Activated naive CD4-positive, alpha-beta T cell treated with anti-CD3 and anti-CD28 coated beads, Interleukin-2, amount 50 U/mL, for 16 hours (primary cell): ENCODE measurements at regions not wholly inside any gene's neighbourhood (a gene's known extent, or its start where the extent isn't known, plus 50 kb on each side); places are given as distances from the start of the nearest gene placed in this dataset.
"Not testable (repeated sequence)": the region's sequence is repeated elsewhere in the genome, so short reads cannot be mapped to it uniquely, and the experiment has no call there.

ENCODE experiments used
- DNase-seq: peaks from one replicate; pipeline ENCODE4 v3.0.0-alpha.2; 2020

GRCh38 chr7:10733747-10734146 is 239.9 kb upstream of the PHF14 start:
- DNase-seq = no peak

- DNase-seq = no peak
Measured at GRCh38 chr7:10734595-10734994, 239.1 kb upstream of the PHF14 start.

GRCh38 chr7:10739401-10739800 is 234.3 kb upstream of the PHF14 start:
- DNase-seq = no peak

- DNase-seq = no peak
Measured at GRCh38 chr7:10740805-10741204, 232.9 kb upstream of the PHF14 start.

- DNase-seq = no peak
Measured at GRCh38 chr7:10756981-10757380, 216.7 kb upstream of the PHF14 start.

GRCh38 chr7:10759120-10759519 is 214.6 kb upstream of the PHF14 start:
- no peak for DNase-seq

GRCh38 chr7:10767771-10768170 is 205.9 kb upstream of the PHF14 start:
- no peak for DNase-seq

GRCh38 chr7:10770176-10770575 is 203.5 kb upstream of the PHF14 start:
- DNase-seq = no peak

- DNase-seq = no peak
Measured at GRCh38 chr7:10773430-10773829, 200.2 kb upstream of the PHF14 start.

GRCh38 chr7:10779465-10780399 is 193.9 kb upstream of the PHF14 start:
- DNase-seq = no peak

- DNase-seq = no peak
Measured at GRCh38 chr7:10780400-10780747, 193.3 kb upstream of the PHF14 start.

- not testable (repeated sequence) for DNase-seq
Measured at GRCh38 chr7:10786976-10787375, 186.7 kb upstream of the PHF14 start.

GRCh38 chr7:10789170-10789569 is 184.5 kb upstream of the PHF14 start:
- DNase-seq = no peak

- no peak for DNase-seq
Measured at GRCh38 chr7:10790910-10791309, 182.8 kb upstream of the PHF14 start.

- no peak for DNase-seq
Measured at GRCh38 chr7:10793995-10794775, 179.5 kb upstream of the PHF14 start.

GRCh38 chr7:10797157-10797556 is 176.5 kb upstream of the PHF14 start:
- DNase-seq = no peak

GRCh38 chr7:10798044-10798443 is 175.6 kb upstream of the PHF14 start:
- DNase-seq = no peak

GRCh38 chr7:10799475-10799874 is 174.2 kb upstream of the PHF14 start:
- no peak for DNase-seq

- no peak for DNase-seq
Measured at GRCh38 chr7:10802011-10802410, 171.7 kb upstream of the PHF14 start.

GRCh38 chr7:10802526-10802925 is 171.1 kb upstream of the PHF14 start:
- no peak for DNase-seq

- no peak for DNase-seq
Measured at GRCh38 chr7:10803720-10804119, 170.0 kb upstream of the PHF14 start.

GRCh38 chr7:10804770-10805169 is 168.9 kb upstream of the PHF14 start:
- no peak for DNase-seq

- DNase-seq = no peak
Measured at GRCh38 chr7:10815546-10815945, 158.1 kb upstream of the PHF14 start.

GRCh38 chr7:10821156-10821555 is 152.5 kb upstream of the PHF14 start:
- no peak for DNase-seq
